CD4-positive, alpha-beta T cell treated with Interleukin-4 for 4 hours (primary cell): ENCODE measurements at regions not wholly inside any gene's neighbourhood (a gene's known extent, or its start where the extent isn't known, plus 50 kb on each side); places are given as distances from the start of the nearest gene placed in this dataset.

Experiments
- DNase-seq: peaks from one replicate; pipeline ENCODE4 v3.0.0-alpha.2; 2020

DNA sequence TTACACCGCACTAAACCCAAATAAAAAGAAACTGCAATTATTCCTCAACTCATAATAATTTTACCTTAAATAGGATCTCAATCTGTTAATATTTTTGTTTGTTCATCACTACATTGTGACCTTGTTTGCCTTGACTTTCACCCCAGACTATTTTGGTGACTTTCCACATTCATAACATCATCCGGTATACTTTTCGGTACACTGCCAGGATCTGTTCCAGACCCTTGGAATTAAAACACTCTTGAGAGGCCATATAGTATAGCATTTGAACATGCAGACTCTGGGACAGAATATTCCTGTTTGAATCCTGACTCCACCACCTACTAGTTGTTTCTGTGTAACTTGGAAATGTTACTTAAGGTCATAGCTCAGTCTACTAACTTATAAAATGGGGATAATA, 577.4 kb downstream of the METTL4 start:
- no peak for DNase-seq

DNA sequence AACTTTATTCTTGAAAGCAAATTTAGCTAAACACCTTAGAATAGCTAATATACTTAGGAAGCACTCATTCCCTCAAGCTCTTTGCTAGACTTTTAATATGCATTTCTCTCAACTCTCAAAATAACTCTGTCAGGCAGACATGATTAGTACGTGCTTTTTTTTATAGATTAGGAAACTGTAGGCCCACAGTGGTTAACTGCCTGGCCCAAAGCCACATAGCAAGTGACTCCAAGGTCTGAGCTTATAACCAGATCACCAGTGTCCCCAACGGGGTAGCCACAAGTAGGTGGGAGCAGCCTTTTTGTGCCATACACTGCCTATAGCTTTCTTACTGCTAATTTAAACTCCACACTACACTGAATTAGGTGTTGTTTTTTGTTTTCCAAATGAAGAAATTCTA, 576.8 kb downstream of the METTL4 start:
- no peak for DNase-seq

GRCh38 chr18:1995041-1995612, 576.2 kb downstream of the METTL4 start:
- no peak for DNase-seq

GRCh38 chr18:1998121-1998520, 573.2 kb downstream of the METTL4 start:
- DNase-seq, result no peak

DNA sequence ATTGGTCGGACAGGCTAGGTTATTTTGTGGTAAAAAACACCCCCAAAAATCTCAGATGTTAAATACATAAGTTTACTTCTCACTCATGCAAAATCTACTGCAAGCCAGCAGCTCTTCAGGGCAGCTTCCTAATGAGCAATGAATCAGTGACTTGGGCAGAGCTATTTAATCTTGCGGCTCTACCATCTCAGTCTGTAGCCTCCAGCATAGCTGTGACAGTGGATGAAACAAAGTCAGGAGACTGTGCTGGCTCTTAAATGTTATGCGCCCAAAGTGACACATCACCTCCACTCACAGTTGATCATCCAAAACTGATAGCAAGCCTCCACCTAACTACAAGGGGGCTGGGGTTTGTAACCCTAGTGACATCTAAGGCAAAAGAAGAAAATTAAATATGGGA, 571.9 kb downstream of the METTL4 start:
- no peak for DNase-seq

- no peak for DNase-seq
Measured at GRCh38 chr18:2002151-2002550, 569.2 kb downstream of the METTL4 start.

GRCh38 chr18:2002604-2003003, 568.7 kb downstream of the METTL4 start:
- no peak for DNase-seq

DNA sequence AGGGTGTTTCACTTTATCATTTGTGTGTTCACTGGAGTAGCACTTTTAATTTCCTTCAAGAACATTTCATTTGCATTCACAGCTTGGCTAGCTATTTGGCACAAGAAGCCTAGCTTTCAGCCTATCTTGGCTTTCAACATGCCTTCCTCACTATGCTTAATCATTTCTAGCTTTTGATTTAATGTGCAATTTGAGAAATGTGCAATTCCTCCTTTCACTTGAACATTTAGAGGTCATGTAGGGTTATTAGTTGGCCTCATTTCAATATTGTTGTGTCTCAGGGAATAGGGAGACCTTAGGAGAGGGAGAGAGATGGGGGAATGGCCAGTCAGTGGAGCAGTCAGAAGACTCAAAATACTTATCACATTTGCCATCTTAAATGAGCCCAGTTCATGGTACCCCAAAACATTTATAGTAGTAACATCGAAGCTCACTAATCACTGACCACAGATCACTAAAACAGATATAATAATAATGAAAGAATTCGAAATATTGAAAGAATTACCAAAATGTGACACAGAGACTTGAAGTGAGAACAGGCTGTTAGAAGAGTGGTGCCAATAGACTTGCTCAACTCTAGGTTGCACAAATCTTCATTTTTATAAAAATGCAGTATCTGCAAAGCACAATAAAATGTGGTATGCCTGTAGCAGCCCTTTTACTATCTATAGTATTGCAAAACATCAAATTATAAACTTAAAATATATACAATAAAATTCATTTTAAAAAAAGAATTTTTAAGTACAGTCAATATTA, 561.2 kb downstream of the METTL4 start:
- DNase-seq, result no peak

GRCh38 chr18:2027016-2027415, 544.3 kb downstream of the METTL4 start:
- DNase-seq, result no peak

GRCh38 chr18:2027756-2028155, 543.5 kb downstream of the METTL4 start:
- no peak for DNase-seq

- no peak for DNase-seq
Measured at GRCh38 chr18:2028986-2029385, 542.3 kb downstream of the METTL4 start.

GRCh38 chr18:2030647-2031046, 540.7 kb downstream of the METTL4 start:
- DNase-seq, result no peak

DNA sequence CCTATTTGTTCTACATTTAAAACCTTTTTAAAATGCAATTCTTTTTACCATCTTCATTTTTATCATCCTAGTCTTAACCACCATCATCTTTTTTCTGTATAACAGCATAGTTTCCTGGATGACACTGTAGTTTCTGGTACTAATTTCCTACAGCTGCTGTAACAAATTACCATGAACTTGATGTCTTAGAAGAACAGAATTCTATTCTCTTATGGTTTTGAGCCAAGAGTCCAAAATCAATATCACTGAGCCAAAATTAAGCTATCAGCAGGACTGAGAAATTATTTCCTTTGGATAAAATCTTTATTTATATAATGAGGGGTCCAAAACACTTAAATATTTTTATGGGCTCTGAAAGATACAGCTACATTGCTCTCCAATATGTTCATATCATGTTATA, 539.3 kb downstream of the METTL4 start:
- DNase-seq, result no peak

GRCh38 chr18:2035056-2035455, 536.2 kb downstream of the METTL4 start:
- no peak for DNase-seq

- no peak for DNase-seq
Measured at GRCh38 chr18:2036086-2036485, 535.2 kb downstream of the METTL4 start.

- no peak for DNase-seq
Measured at GRCh38 chr18:2040279-2040678, 531.0 kb downstream of the METTL4 start.

GRCh38 chr18:2049986-2050385, 521.3 kb downstream of the METTL4 start:
- DNase-seq, result no peak

GRCh38 chr18:2050702-2051201, 520.6 kb downstream of the METTL4 start:
- DNase-seq, result no peak

- DNase-seq, result no peak
Measured at GRCh38 chr18:2053490-2054089, 517.7 kb downstream of the METTL4 start.

DNA sequence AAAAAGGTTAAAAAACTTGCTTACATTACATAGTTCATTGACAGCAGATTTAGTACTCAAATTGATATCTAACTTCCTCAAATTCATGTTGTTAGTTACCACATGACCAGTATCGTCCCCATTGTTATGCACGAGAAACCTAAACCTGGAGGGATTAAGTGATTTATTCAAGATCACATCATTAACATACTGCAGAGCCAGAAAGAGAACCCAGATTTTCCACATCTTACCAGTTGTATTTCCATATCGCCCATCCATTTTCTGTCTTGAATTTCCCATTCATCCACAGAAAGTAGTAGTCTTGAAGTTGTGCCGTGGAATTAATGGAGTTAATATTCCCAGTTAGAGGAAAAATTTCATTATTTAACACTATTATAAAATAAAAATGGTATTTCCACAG, 512.0 kb downstream of the METTL4 start:
- no peak for DNase-seq

DNA sequence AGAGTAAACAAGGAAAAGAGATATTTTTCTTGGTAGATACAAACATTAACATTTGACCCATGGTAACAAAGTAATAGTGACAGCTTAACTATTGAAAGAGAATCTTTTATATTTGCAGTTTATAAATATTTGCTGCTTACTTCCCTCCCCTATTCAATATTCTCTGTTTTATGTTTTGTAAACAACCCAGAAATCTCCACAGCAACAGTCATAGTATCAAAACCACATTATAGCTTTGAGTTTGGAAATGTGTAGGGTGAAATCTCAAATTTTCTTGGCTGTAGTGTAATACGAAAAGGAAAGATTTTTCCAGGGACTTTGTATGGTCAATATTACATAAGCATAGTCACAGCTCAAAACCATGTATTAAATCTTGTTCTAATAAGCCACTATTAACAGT, 511.2 kb downstream of the METTL4 start:
- DNase-seq, result no peak

DNA sequence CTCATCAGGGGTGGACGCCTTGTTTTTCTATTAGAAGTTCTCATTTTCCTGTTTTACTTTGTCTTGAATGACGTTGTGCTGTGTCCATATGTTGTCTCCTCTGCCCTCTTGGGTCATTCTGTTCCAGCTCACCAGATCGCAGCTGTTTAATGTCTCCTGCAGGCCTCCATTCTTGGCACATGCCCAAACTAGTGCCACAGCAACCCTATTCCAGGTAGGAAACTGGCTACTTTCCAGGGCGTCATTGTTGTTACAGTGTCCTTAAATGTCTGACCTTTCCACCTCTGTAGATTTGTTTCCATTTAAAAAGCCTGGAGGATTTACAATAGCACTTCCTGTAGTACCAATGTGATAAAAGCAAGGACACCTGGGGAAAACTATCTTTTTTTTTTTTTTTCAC, 500.7 kb downstream of the METTL4 start:
- no peak for DNase-seq

GRCh38 chr18:2075499-2075898, 495.8 kb downstream of the METTL4 start:
- no peak for DNase-seq

DNA sequence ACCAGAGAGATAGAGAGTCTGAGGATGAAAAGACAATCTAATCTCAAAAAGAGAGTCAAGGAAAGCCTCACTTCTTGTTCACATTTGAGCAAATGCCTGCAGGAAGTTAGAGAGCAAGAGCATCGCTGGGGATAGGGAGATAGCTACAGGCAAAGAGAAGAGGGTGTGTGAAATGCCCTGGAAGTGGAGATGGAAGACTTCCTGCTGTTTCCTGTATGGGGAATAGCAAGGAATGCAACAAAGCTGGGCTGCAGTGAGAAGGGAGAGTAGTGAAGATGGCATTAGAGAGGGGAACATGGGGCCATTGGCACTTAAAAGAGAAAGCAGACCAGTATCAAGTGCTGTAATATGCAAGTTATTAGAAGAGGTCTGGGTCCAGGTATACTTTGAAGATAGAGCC, 488.6 kb downstream of the METTL4 start:
- no peak for DNase-seq
